BLaER1 treated with 17β-estradiol and CSF1 and Interleukin-3, amounts not matched to agents 10 nM and 100 nM (cell line): ENCODE measurements at regions not wholly inside any gene's neighbourhood (a gene's known extent, or its start where the extent isn't known, plus 50 kb on each side); places are given as distances from the start of the nearest gene placed in this dataset.
"Not testable (repeated sequence)": the region's sequence is repeated elsewhere in the genome, so short reads cannot be mapped to it uniquely, and the experiment has no call there.

Source experiments
- H3K27ac ChIP-seq, 11 experiments: shearing (Covaris generic); formaldehyde crosslinking; 2 replicates each; pipeline ENCODE4 v1.8.1; 2022
- H3K27me3 ChIP-seq, 11 experiments: shearing (Covaris generic); formaldehyde crosslinking; 2 replicates each; pipeline ENCODE4 v1.8.1; 2022
- H3K36me3 ChIP-seq, 11 experiments: shearing (Covaris generic); formaldehyde crosslinking; 2 replicates each; pipeline ENCODE4 v1.8.1; 2022
- H3K4me1 ChIP-seq, 10 experiments: shearing (Covaris generic); formaldehyde crosslinking; 2 replicates each; pipeline ENCODE4 v1.8.1; 2022
- H3K4me2 ChIP-seq, 11 experiments: shearing (Covaris generic); formaldehyde crosslinking; 2 replicates each; pipeline ENCODE4 v1.8.1; 2022
- H3K4me3 ChIP-seq, 10 experiments: shearing (Covaris generic); formaldehyde crosslinking; 2 replicates each; pipeline ENCODE4 v1.8.1; 2022
- H3K9ac ChIP-seq, 11 experiments: shearing (Covaris generic); formaldehyde crosslinking; 2 replicates each; pipeline ENCODE4 v1.8.1; 2022
- H3K9me3 ChIP-seq, 11 experiments: shearing (Covaris generic); formaldehyde crosslinking; replicated peaks in 1 of 11; 2 replicates each; pipeline ENCODE4 v1.8.1; 2022
- H4K20me1 ChIP-seq, 11 experiments: shearing (Covaris generic); formaldehyde crosslinking; 2 replicates each; pipeline ENCODE4 v1.8.1; 2022
- Cebpa-rat ChIP-seq, 11 experiments: shearing (Covaris generic); IDR thresholded peaks; 2 replicates each; pipeline ENCODE4 v1.8.1; 2022

- Histone ChIP-seq H3K9me3 (peaks cover 2 to 11% (median 4%) of the 10 kb centered on the region in 11 experiments; a peak in 21 of 22 replicates), H3K9ac (no peak overlapping the region), H3K4me1 (no peaks in the 10 kb centered on the region), H4K20me1 (no peaks in the 10 kb centered on the region), H3K27me3 (no peaks in the 10 kb centered on the region), H3K4me3 (no peak overlapping the region), H3K36me3 (no peaks in the 10 kb centered on the region), H3K27ac (no peak overlapping the region), H3K4me2 (no peak overlapping the region)
- no peak for TF ChIP-seq Cebpa-rat (IDR thresholded peaks at IDR 0.05)
Observed at GRCh38 chr1:38670544-38671122, 188.9 kb downstream of the RRAGC start.

GRCh38 chr1:38667626-38668025 lies 191.9 kb downstream of the RRAGC start:
- H3K4me1 ChIP-seq, result no peaks in the 10 kb centered on the region
- H3K27ac ChIP-seq, result no peak overlapping the region
- peaks cover 6 to 16% (median 9%) of the 10 kb centered on the region in 11 experiments; a peak in 21 of 22 replicates for H3K9me3 ChIP-seq
- H3K27me3 ChIP-seq, result no peaks in the 10 kb centered on the region
- H3K4me3 ChIP-seq, result no peak overlapping the region
- no peak overlapping the region for H3K9ac ChIP-seq
- H4K20me1 ChIP-seq, result no peaks in the 10 kb centered on the region
- no peak for TF ChIP-seq Cebpa-rat (IDR thresholded peaks at IDR 0.05)
- H3K36me3 ChIP-seq, result no peaks in the 10 kb centered on the region
- no peak overlapping the region for H3K4me2 ChIP-seq

- Histone ChIP-seq H3K4me3 (no peak overlapping the region), H3K9me3 (peaks cover 7 to 23% (median 19%) of the 10 kb centered on the region in 11 experiments), H3K27me3 (no peaks in the 10 kb centered on the region), H3K4me2 (no peak overlapping the region), H3K36me3 (no peaks in the 10 kb centered on the region), H4K20me1 (no peaks in the 10 kb centered on the region), H3K27ac (no peak overlapping the region), H3K9ac (no peak overlapping the region), H3K4me1 (no peaks in the 10 kb centered on the region)
- TF ChIP-seq Cebpa-rat (IDR thresholded peaks at IDR 0.05), result no peak
Observed at GRCh38 chr1:38662126-38662525, 197.4 kb downstream of the RRAGC start.

GRCh38 chr1:38658883-38659282 lies 200.7 kb downstream of the RRAGC start:
- no peak overlapping the region for H3K9ac ChIP-seq
- H3K4me2 ChIP-seq, result no peak overlapping the region
- peaks cover 0 to 15% (median 9%) of the 10 kb centered on the region in 11 experiments; a peak in 16 of 22 replicates for H3K9me3 ChIP-seq
- H3K4me1 ChIP-seq, result no peaks in the 10 kb centered on the region
- H4K20me1 ChIP-seq, result no peaks in the 10 kb centered on the region
- no peak overlapping the region for H3K27ac ChIP-seq
- TF ChIP-seq Cebpa-rat (IDR thresholded peaks at IDR 0.05), result no peak
- no peaks in the 10 kb centered on the region for H3K36me3 ChIP-seq
- no peaks in the 10 kb centered on the region for H3K27me3 ChIP-seq
- H3K4me3 ChIP-seq, result no peak overlapping the region

- Histone ChIP-seq H3K4me2 (no peak overlapping the region), H3K9ac (no peak overlapping the region), H3K27ac (no peak overlapping the region), H3K4me1 (no peaks in the 10 kb centered on the region), H3K36me3 (no peaks in the 10 kb centered on the region), H3K4me3 (no peak overlapping the region), H3K9me3 (peaks cover 0 to 15% (median 9%) of the 10 kb centered on the region in 11 experiments; a peak in 16 of 22 replicates), H4K20me1 (no peaks in the 10 kb centered on the region), H3K27me3 (no peaks in the 10 kb centered on the region)
- TF ChIP-seq Cebpa-rat (IDR thresholded peaks at IDR 0.05), result no peak
Observed at GRCh38 chr1:38657873-38658272, 201.7 kb downstream of the RRAGC start.

GRCh38 chr1:38657207-38657840 lies 202.2 kb downstream of the RRAGC start:
- H3K9ac ChIP-seq, result no peak overlapping the region

GRCh38 chr1:38656726-38657125 lies 202.8 kb downstream of the RRAGC start:
- peaks cover 0 to 15% (median 9%) of the 10 kb centered on the region in 11 experiments; a peak in 16 of 22 replicates for H3K9me3 ChIP-seq
- no peak for TF ChIP-seq Cebpa-rat (IDR thresholded peaks at IDR 0.05)
- no peak overlapping the region for H3K27ac ChIP-seq
- no peak overlapping the region for H3K9ac ChIP-seq
- H3K36me3 ChIP-seq, result no peaks in the 10 kb centered on the region
- H3K4me1 ChIP-seq, result no peaks in the 10 kb centered on the region
- H3K27me3 ChIP-seq, result no peaks in the 10 kb centered on the region
- no peak overlapping the region for H3K4me2 ChIP-seq
- H4K20me1 ChIP-seq, result no peaks in the 10 kb centered on the region
- no peak overlapping the region for H3K4me3 ChIP-seq

More at GRCh38 chr1:38657207-38657840, 202.2 kb downstream of the RRAGC start:
- no peaks in the 10 kb centered on the region for H3K4me1 ChIP-seq
- no peaks in the 10 kb centered on the region for H3K27me3 ChIP-seq
- peaks cover 0 to 15% (median 9%) of the 10 kb centered on the region in 11 experiments; a peak in 16 of 22 replicates for H3K9me3 ChIP-seq
- no peaks in the 10 kb centered on the region for H4K20me1 ChIP-seq
- no peaks in the 10 kb centered on the region for H3K36me3 ChIP-seq
- H3K4me2 ChIP-seq, result no peak overlapping the region
- no peak for TF ChIP-seq Cebpa-rat (IDR thresholded peaks at IDR 0.05)
- no peak overlapping the region for H3K27ac ChIP-seq
- H3K4me3 ChIP-seq, result no peak overlapping the region

GRCh38 chr1:38652217-38652616 lies 207.4 kb downstream of the RRAGC start:
- Histone ChIP-seq H3K27me3 (no peaks in the 10 kb centered on the region), H4K20me1 (no peaks in the 10 kb centered on the region), H3K4me2 (no peak overlapping the region), H3K36me3 (no peaks in the 10 kb centered on the region), H3K9me3 (peaks cover 0 to 4% (median 0%) of the 10 kb centered on the region in 11 experiments; a peak in 6 of 22 replicates), H3K27ac (no peak overlapping the region), H3K9ac (no peak overlapping the region), H3K4me3 (no peak overlapping the region), H3K4me1 (no peaks in the 10 kb centered on the region)
- no peak for TF ChIP-seq Cebpa-rat (IDR thresholded peaks at IDR 0.05)

- TF ChIP-seq Cebpa-rat (IDR thresholded peaks at IDR 0.05), result no peak
- no peaks in the 10 kb centered on the region for H4K20me1 ChIP-seq
- no peak overlapping the region for H3K27ac ChIP-seq
- H3K4me3 ChIP-seq, result no peak overlapping the region
- H3K9ac ChIP-seq, result no peak overlapping the region
- peaks cover 0 to 8% (median 1%) of the 10 kb centered on the region in 11 experiments; a peak in 11 of 22 replicates for H3K9me3 ChIP-seq
- no peaks in the 10 kb centered on the region for H3K4me1 ChIP-seq
- H3K36me3 ChIP-seq, result no peaks in the 10 kb centered on the region
- H3K27me3 ChIP-seq, result no peaks in the 10 kb centered on the region
- H3K4me2 ChIP-seq, result no peak overlapping the region
Observed at GRCh38 chr1:38651669-38652068, 207.9 kb downstream of the RRAGC start.

- Histone ChIP-seq H3K9ac (no peak overlapping the region), H3K27me3 (no peaks in the 10 kb centered on the region), H3K4me1 (peaks cover 0 to 14% (median 6%) of the 10 kb centered on the region in 10 experiments; a peak in 11 of 20 replicates), H3K4me2 (no peak overlapping the region), H3K9me3 (peaks cover 0 to 17% (median 9%) of the 10 kb centered on the region in 11 experiments; a peak in 17 of 22 replicates), H3K36me3 (no peaks in the 10 kb centered on the region), H3K4me3 (no peak overlapping the region), H4K20me1 (no peaks in the 10 kb centered on the region), H3K27ac (no peak overlapping the region)
- TF ChIP-seq Cebpa-rat (IDR thresholded peaks at IDR 0.05), result no peak
Observed at GRCh38 chr1:38648417-38648816, 211.2 kb downstream of the RRAGC start.

GRCh38 chr1:38647341-38647740 lies 212.2 kb downstream of the RRAGC start:
- H3K4me3 ChIP-seq, H3K27me3 ChIP-seq: not testable (repeated sequence)

More at GRCh38 chr1:38647341-38647740, 212.2 kb downstream of the RRAGC start:
- H4K20me1 ChIP-seq, H3K4me2 ChIP-seq, H3K36me3 ChIP-seq, H3K9ac ChIP-seq, H3K27ac ChIP-seq: not testable (repeated sequence)
- Histone ChIP-seq H3K4me1 (peaks cover 0 to 14% (median 6%) of the 10 kb centered on the region in 10 experiments; a peak in 11 of 20 replicates), H3K9me3 (peaks cover 0 to 17% (median 9%) of the 10 kb centered on the region in 11 experiments; a peak in 17 of 22 replicates)
